Osteoblast (primary cell): ENCODE measurements at regions not wholly inside any gene's neighbourhood (a gene's known extent, or its start where the extent isn't known, plus 50 kb on each side); places are given as distances from the start of the nearest gene placed in this dataset.

ENCODE experiments used
- DNase-seq: peaks from one replicate; pipeline ENCODE4 v3.0.0; 2011; ENCODE audit warnings: low spot score, mixed read lengths; ENCODE audit not compliant: insufficient read length; ENCODE audit errors: missing footprints
- H2AFZ ChIP-seq: 2 replicates; pipeline ENCODE4 v1.6.0; 2011; ENCODE audit warnings: mild to moderate bottlenecking, low read length
- H3K27ac ChIP-seq: 2 replicates; pipeline ENCODE4 v1.5.1; 2011; ENCODE audit warnings: mild to moderate bottlenecking, low read depth, low read length, moderate library complexity
- H3K27me3 ChIP-seq: 2 replicates; pipeline ENCODE4 v1.6.0; 2012; ENCODE audit warnings: mild to moderate bottlenecking, control low read depth, inconsistent platforms, low read length, moderate library complexity; ENCODE audit not compliant: insufficient read depth
- H3K36me3 ChIP-seq: 2 replicates; pipeline ENCODE4 v1.5.1; 2011; ENCODE audit warnings: mild to moderate bottlenecking, low read length, control low read depth, moderate library complexity; ENCODE audit not compliant: insufficient read depth
- H3K4me1 ChIP-seq: 2 replicates; pipeline ENCODE4 v1.5.1; 2011; ENCODE audit warnings: mild to moderate bottlenecking, low read length, control low read depth, moderate library complexity; ENCODE audit not compliant: insufficient read depth
- H3K4me2 ChIP-seq: 2 replicates; pipeline ENCODE4 v1.6.0; 2011; ENCODE audit warnings: mild to moderate bottlenecking, low read length; ENCODE audit not compliant: insufficient read depth
- H3K4me3 ChIP-seq: fragments of 200-600 bp; sonication (generic); 3 replicates; pipeline ENCODE4 v1.5.1; 2012; ENCODE audit warnings: mild to moderate bottlenecking, low read length, inconsistent platforms; ENCODE audit not compliant: insufficient read depth
- H3K79me2 ChIP-seq: 2 replicates; pipeline ENCODE4 v1.6.0; 2012; ENCODE audit warnings: mild to moderate bottlenecking, low read length, control low read depth, inconsistent platforms; ENCODE audit not compliant: insufficient read depth
- H3K9me3 ChIP-seq: 2 replicates; pipeline ENCODE4 v1.5.1; 2011; ENCODE audit warnings: low read depth, low read length, control low read depth
- H4K20me1 ChIP-seq: 2 replicates; pipeline ENCODE4 v1.6.0; 2012; ENCODE audit warnings: mild to moderate bottlenecking, low read length, control low read depth; ENCODE audit not compliant: insufficient read depth
- CTCF ChIP-seq: IDR thresholded peaks from 2 replicates; pipeline ENCODE4 v1.5.1; 2011; ENCODE audit warnings: mild to moderate bottlenecking, low read depth, low read length, moderate library complexity; ENCODE audit errors: extremely low read depth

DNA sequence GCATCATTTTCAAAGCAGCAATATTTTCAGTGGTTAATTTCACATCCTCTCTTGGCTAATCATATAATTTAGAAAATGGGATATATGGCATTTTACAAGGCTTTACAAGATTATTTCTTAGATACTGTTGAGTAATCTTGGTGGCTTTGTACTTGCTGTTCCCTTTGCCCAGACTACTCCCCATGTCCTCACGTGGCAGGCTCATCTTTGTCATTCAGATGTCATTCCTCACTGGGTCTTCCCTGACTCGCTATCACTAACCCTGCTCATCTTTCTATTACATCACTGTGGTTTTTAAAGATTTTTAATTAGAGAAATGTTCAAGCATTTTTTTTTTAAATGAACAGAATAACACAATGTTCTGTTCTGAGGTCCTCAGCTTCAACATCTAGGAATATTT is 240.0 kb upstream of the IRX5 start:
- no peak for DNase-seq
- Histone ChIP-seq H3K27me3 (peaks cover 3% of the 10 kb centered on the region), H3K9me3 (no peaks in the 10 kb centered on the region), H3K4me3 (no peak overlapping the region), H3K79me2 (no peaks in the 10 kb centered on the region), H3K4me1 (no peaks in the 10 kb centered on the region), H3K27ac (no peak overlapping the region), H3K4me2 (no peak overlapping the region), H3K36me3 (no peaks in the 10 kb centered on the region), H4K20me1 (no peaks in the 10 kb centered on the region), H2AFZ (no peak overlapping the region)
- TF ChIP-seq CTCF: no peak

- Histone ChIP-seq H3K27me3 (peaks cover 3% of the 10 kb centered on the region), H3K4me1 (no peaks in the 10 kb centered on the region), H3K36me3 (no peaks in the 10 kb centered on the region), H3K4me3 (no peak overlapping the region), H2AFZ (no peak overlapping the region), H3K27ac (no peak overlapping the region), H3K9me3 (no peaks in the 10 kb centered on the region), H4K20me1 (no peaks in the 10 kb centered on the region), H3K4me2 (no peak overlapping the region), H3K79me2 (no peaks in the 10 kb centered on the region)
- no peak for TF ChIP-seq CTCF
- no peak for DNase-seq
Observed at GRCh38 chr16:54690306-54690705, 240.4 kb upstream of the IRX5 start.

GRCh38 chr16:54689072-54689865 is 241.4 kb upstream of the IRX5 start:
- Histone ChIP-seq H3K9me3 (no peaks in the 10 kb centered on the region), H4K20me1 (no peaks in the 10 kb centered on the region), H3K79me2 (no peaks in the 10 kb centered on the region), H3K27me3 (peaks cover 3% of the 10 kb centered on the region), H3K36me3 (no peaks in the 10 kb centered on the region), H2AFZ (no peak overlapping the region), H3K4me3 (no peak overlapping the region), H3K4me1 (no peaks in the 10 kb centered on the region), H3K27ac (no peak overlapping the region), H3K4me2 (no peak overlapping the region)
- no peak for TF ChIP-seq CTCF
- DNase-seq: no peak

DNA sequence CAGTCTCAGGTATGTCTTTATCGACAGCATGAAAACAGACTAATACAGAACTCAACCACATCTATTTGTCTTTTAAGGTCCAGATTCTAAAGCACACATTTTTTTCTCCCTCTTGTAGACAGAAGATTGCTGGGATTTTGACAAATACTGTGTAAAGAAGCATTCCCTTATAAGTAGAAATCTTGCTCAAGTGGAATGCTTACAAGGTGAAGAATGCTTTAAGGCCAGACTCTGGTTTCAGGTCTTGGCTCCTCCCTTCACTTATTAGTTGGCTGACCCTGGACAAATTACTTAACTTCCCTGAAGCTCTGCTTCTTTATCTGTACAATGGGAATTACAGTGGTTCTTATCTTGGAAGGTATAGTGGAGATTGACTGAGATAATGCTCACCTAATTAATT is 242.3 kb upstream of the IRX5 start:
- Histone ChIP-seq H2AFZ (no peak overlapping the region), H3K27me3 (peaks cover 6% of the 10 kb centered on the region), H3K4me3 (no peak overlapping the region), H3K36me3 (no peaks in the 10 kb centered on the region), H3K79me2 (no peaks in the 10 kb centered on the region), H3K27ac (no peak overlapping the region), H3K9me3 (no peaks in the 10 kb centered on the region), H4K20me1 (no peaks in the 10 kb centered on the region), H3K4me1 (no peaks in the 10 kb centered on the region), H3K4me2 (no peak overlapping the region)
- peak; percentile 18 for DNase-seq
- no peak for TF ChIP-seq CTCF
